ENCODE measurements at regions not wholly inside any gene's neighbourhood (a gene's known extent, or its start where the extent isn't known, plus 50 kb on each side); places are given as distances from the start of the nearest gene placed in this dataset.

DNA sequence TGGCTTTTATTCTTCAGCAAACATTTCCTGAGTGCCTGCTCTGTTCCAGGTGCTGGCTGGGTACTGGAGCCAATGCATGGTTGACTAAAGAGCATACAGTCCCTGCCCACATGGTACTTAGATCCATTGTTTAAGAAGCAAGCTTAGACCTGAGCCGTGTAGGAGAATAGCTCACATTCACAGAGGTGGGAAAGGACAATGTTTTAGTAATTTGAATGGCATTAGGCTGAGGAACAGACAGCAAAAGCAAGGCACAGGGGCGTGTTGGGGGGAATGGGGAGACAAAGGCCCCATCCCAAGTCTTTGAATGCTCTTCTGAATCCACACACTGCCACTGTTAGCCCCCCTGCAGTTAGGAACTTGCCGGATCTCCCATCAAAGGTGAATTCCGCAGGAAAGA lies 388.2 kb upstream of the RGMA start:
- Mint-ChIP-seq H3K4me1 (ENCODE audit: low read depth) (no peaks in the 10 kb centered on the region), H3K9me3 (no peaks in the 10 kb centered on the region), H3K4me3 (no peak overlapping the region), H3K27ac (no peak overlapping the region), H3K36me3 (ENCODE audit: low read depth) (no peaks in the 10 kb centered on the region), H3K27me3 (peaks cover 5% of the 10 kb centered on the region)
- DNase-seq (no peak), ATAC-seq (no peak)
- POLR2A ChIA-PET = no interaction called here
- TF ChIP-seq, protein P1, sequence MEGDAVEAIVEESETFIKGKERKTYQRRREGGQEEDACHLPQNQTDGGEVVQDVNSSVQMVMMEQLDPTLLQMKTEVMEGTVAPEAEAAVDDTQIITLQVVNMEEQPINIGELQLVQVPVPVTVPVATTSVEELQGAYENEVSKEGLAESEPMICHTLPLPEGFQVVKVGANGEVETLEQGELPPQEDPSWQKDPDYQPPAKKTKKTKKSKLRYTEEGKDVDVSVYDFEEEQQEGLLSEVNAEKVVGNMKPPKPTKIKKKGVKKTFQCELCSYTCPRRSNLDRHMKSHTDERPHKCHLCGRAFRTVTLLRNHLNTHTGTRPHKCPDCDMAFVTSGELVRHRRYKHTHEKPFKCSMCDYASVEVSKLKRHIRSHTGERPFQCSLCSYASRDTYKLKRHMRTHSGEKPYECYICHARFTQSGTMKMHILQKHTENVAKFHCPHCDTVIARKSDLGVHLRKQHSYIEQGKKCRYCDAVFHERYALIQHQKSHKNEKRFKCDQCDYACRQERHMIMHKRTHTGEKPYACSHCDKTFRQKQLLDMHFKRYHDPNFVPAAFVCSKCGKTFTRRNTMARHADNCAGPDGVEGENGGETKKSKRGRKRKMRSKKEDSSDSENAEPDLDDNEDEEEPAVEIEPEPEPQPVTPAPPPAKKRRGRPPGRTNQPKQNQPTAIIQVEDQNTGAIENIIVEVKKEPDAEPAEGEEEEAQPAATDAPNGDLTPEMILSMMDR (IDR thresholded peaks at IDR 0.05) = no peak
- CTCF ChIA-PET = no interaction called here
- intact Hi-C loops (cut with micrococcal nuclease) = no loop called here

DNA sequence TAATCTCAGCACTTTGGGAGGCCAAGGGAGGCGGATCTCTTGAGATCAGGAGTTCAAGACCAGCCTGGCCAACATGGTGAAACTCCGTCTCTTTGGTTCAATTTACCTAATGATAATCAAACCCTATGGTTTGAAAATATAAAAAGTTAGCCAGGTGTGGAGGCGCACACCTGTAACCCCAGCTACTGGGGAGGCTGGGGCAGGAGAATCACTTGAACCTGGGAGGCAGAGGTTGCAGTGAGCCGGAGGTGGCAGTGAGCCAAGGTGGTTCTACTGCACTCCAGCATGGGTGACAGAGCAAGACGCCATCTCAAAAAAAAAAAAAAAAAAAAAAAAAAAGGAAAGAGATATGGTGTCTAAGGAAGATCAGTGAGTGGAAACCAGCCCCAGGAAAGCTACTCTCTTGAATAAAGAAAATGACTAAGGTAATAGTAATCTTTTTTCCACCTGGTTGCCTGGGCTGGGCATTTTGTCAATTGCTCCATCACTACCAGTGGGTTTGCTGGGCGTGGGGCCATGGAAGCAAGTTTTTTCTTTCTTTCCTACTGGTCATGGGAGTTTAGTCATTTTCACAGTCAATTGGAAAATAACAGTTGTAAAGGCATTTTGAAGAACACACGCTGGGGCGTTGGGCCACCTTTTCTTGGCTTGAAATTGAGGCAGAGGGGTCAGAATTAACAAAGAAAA lies 387.6 kb upstream of the RGMA start:
- DNase-seq = no peak
- intact Hi-C loops (cut with micrococcal nuclease) = no loop called here
- Mint-ChIP-seq H3K9me3 (no peaks in the 10 kb centered on the region), H3K27me3 (peaks cover 5% of the 10 kb centered on the region), H3K4me1 (ENCODE audit: low read depth) (no peaks in the 10 kb centered on the region), H3K36me3 (ENCODE audit: low read depth) (no peaks in the 10 kb centered on the region), H3K27ac (no peak overlapping the region), H3K4me3 (no peak overlapping the region)
- TF ChIP-seq, protein P1 (IDR thresholded peaks at IDR 0.05) = no peak
- POLR2A ChIA-PET = no interaction called here
- no peak for ATAC-seq
- CTCF ChIA-PET = no interaction called here

DNA sequence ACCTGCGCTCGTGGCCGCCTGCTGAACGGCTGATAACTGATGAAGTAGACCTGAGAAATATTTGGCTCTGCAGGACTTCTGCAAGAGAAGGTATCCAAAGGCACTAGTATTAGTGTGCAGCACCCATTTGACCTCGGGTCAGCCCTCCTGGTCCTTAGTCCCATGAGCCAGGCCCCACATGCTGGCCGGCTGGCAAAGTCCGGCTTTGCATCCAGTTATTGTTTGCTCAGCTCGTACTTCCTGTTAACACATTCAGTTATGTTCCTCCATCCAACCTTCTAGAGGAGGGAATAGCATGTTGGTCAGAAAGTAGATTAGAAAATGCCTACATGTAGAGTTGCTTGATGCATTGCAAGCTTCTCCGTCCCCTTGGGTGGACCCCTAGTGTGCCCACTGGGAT lies 385.7 kb upstream of the RGMA start:
- no peak for DNase-seq
- intact Hi-C loops (cut with micrococcal nuclease) = no loop called here
- Mint-ChIP-seq H3K27me3 (peaks cover 5% of the 10 kb centered on the region), H3K9me3 (no peaks in the 10 kb centered on the region), H3K27ac (no peak overlapping the region), H3K4me1 (ENCODE audit: low read depth) (no peaks in the 10 kb centered on the region), H3K4me3 (no peak overlapping the region), H3K36me3 (ENCODE audit: low read depth) (no peaks in the 10 kb centered on the region)
- ChIA-PET POLR2A (interaction anchor here (0.7 kb wide), 1 partner anchor 925 kb away, joined by 3 read pairs; no protein-coding TSS in a partner anchor), CTCF (no interaction called here)
- TF ChIP-seq, protein P1 (IDR thresholded peaks at IDR 0.05) = no peak
- no peak for ATAC-seq

DNA sequence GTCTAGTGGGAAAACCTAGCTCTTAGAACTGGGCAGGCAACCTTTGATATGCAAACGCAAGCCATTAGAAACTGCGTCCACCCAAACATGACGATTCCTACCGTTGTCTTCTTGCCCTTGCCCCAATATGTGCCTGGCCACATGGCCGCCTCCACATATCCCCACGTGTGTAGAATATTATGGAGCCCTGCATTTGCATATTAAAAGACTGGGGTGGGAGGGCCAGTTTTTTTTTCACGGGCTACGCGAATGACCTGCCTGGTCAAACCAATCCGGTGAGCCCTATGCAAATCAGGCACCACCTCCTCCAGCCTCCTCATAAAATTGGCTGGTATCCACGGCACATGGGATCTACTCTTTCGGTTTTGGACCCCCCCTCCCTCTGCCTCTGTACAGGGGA lies 381.0 kb upstream of the RGMA start:
- Mint-ChIP-seq H3K27ac (no peak overlapping the region), H3K4me3 (no peak overlapping the region), H3K9me3 (no peaks in the 10 kb centered on the region), H3K36me3 (ENCODE audit: low read depth) (no peaks in the 10 kb centered on the region), H3K4me1 (ENCODE audit: low read depth) (no peaks in the 10 kb centered on the region), H3K27me3 (peaks cover 3% of the 10 kb centered on the region)
- DNase-seq = no peak
- intact Hi-C loops (cut with micrococcal nuclease) = no loop called here
- ChIA-PET POLR2A (no interaction called here), CTCF (no interaction called here)
- ATAC-seq = no peak
- TF ChIP-seq, protein P1 (IDR thresholded peaks at IDR 0.05) = no peak

DNA sequence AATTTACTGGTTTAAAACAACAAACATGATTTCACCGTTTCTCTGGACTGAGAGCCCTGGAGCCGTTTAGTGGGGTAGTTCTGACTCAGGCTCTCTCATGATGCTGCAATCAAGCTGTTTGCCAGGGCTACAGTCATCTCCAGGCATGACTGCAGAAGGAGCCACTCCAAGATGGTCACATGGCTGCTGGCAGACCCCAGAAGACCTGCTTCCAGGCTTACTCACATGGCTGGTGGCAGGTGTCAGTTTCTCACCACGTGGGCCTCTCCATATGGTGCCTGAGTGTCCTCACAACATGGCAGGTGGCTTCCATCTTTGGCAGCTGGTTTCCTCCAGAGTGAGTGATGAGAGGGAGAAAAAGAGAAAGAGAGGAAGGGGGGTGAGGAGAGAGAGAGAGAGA lies 378.3 kb upstream of the RGMA start:
- no peak for ATAC-seq
- no peak overlapping the region for H3K4me3 Mint-ChIP-seq
- no peaks in the 10 kb centered on the region for H3K9me3 Mint-ChIP-seq
- ChIA-PET CTCF (no interaction called here), POLR2A (no interaction called here)
- H3K27me3 Mint-ChIP-seq = peaks cover 7% of the 10 kb centered on the region
- H3K27ac Mint-ChIP-seq = no peak overlapping the region
- TF ChIP-seq, protein P1 (IDR thresholded peaks at IDR 0.05) = no peak
- no peaks in the 10 kb centered on the region for H3K36me3 Mint-ChIP-seq (ENCODE audit: low read depth)
- intact Hi-C loops (cut with micrococcal nuclease) = no loop called here
- no peak for DNase-seq
- no peaks in the 10 kb centered on the region for H3K4me1 Mint-ChIP-seq (ENCODE audit: low read depth)
